ENCODE measurements at regions not wholly inside any gene's neighbourhood (a gene's known extent, or its start where the extent isn't known, plus 50 kb on each side); places are given as distances from the start of the nearest gene placed in this dataset.

DNA sequence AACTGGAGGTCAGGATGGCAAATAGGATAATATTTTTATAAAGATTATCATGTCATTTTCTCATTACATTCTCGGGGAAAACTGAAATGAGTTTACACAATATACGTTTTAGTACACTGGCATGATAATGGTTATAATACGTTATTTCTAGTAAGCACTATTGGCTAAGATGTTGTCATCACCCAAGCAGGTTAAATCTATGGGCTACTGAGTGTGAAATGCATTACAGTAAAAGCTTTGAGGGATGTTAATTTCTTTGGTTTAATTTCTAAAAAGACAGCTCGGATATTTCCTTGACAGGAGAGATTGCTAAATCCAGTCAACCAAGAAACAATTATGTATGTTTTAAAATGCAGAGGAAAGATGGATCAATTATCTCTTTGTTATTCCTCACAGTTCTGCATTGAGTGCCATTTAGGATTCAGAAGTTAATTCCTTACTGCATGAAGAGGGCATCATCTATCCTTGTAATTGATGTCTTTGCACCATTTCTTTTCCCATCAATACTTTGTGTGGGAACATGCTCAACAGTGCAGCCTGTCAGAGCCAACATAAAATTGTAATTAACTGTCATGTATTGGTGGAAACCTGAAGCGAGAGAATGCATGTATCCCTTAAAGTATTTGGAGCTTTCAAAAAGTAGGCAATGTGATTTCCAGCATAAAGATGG lies 222.4 kb upstream of the ZP4 start:
- no peak for DNase-seq (ENCODE audit: low spot score)

DNA sequence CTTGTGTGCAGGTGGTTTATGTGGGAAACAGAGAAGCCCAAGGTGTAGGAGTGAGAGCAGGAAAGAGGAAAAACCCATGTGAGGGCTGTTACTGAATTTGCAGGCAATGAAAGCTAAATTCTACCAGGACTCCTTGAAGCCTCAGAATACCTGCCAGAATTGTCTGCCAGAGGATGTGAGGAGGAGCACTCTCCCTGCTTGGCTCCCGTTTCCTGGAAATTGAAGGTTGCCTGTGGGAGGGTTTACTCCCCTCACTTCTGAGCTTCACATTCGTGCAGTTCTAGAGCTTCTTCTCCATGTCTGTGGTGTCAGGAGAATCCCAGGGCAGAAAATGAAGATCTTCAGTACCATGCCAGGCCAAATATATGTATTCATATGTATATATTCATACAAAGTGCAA lies 220.8 kb upstream of the ZP4 start:
- no peak for DNase-seq (ENCODE audit: low spot score)

DNA sequence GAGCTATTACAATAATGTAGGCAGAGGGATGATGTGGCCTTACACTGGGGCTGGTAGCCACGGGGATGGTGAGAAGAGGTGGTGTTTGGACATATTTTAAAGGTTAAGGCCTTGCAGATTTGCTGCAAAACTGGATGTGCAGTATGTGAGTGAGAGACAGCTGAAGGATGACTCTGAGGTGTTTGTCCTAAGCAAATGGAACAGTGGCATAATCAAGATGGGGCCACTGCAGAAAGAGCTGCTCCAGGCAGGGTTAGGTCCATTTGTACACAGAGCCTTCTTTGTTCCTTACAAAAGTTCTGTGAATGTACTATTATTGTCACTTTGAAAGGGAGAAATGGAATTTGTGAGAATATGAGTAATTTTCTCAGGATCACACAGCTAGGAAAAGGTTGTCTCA lies 220.4 kb upstream of the ZP4 start:
- DNase-seq (ENCODE audit: low spot score), result no peak

DNA sequence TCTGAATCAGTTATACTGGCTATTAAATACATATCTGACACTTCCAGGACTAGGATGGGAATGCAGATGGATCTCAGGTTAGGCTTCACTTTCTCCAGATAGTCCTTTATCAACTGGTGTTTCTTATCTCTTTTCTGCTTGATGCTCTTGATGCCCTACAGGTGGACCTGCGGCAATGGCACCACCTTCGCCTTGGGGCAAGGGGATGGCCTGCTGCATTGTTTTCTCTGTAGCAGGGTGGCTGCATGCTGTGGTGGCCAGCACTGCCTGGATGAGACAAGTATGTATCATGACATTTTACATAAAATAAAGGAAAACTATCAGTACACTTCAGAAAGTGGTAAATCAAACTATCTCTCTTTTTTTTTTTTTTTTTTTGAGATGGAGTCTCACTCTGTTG lies 217.7 kb upstream of the ZP4 start:
- DNase-seq (ENCODE audit: low spot score), result no peak

DNA sequence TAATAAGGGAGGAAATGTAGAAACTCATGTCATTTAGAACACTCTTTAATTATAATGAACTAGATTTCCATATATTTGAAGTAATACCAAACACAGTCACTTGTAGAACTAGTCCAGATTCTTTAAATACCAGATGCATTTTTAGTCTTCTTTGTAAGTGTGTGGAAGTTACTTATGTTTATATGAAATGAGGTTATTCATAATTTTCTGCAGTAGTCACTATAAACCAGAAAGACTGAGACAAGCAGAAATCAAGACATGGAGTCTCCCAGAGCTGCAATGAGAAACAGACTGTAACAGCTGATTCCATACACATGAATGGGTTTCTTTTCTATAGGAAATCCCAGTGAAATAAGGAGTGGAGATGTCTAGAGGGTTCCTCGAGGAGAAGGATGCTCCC lies 216.6 kb upstream of the ZP4 start:
- no peak for DNase-seq (ENCODE audit: low spot score)

DNA sequence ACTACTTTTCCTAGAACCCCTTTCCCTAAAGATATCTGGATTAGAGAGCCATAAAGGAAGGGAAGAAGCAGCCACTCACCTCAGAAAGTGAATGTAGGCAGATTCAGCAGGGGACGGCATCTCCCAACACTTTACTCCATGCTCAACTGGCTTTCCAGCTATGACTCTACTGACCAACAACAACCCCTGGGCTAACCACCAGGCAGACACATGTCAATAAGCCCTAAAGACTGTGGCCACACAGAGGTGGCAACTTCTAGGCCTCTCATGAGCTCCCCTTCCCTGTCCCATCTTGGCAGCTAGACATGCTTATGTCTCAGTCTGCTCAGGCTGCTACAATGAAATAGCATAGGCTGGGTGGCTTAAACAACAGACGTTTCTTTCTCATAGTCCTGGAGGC lies 214.0 kb upstream of the ZP4 start:
- DNase-seq (ENCODE audit: low spot score), result no peak

DNA sequence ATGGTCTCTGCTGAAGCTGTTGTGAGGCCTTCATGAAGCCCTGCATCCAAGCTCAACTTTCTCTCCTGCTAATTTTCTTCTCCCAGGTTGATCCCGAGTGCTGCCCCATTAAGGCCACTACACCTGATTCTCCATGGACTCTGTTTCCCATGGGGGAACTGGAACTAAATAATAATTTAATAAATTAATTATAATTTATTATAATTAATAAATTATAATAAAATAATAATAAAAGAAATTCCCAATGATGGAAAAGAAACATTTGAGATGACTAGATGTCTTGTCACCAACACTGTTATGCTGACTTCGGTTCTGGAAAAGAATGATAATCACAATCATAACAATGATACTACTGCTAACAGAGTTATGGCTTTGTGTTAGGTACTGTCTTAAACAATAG lies 211.2 kb upstream of the ZP4 start:
- no peak for DNase-seq (ENCODE audit: low spot score)

DNA sequence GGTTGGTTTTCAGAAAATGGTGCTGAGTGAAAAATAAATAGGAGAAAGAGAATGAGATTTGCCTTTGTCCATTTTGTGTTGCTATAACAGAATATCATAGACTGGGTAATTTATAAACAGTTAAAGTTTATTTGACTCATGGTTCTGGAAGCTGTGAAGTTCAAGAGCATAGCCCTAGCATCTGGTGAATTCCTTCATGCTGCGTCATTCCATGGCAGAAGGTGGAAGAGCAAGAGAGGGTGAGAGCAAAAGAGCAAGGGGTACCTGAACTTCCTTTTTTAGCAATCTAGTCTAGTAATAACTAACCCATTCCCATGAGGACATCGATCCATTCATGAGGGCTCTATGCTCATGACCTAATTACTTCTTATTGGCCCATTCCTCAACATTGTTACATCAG lies 209.1 kb upstream of the ZP4 start:
- DNase-seq (ENCODE audit: low spot score), result no peak

DNA sequence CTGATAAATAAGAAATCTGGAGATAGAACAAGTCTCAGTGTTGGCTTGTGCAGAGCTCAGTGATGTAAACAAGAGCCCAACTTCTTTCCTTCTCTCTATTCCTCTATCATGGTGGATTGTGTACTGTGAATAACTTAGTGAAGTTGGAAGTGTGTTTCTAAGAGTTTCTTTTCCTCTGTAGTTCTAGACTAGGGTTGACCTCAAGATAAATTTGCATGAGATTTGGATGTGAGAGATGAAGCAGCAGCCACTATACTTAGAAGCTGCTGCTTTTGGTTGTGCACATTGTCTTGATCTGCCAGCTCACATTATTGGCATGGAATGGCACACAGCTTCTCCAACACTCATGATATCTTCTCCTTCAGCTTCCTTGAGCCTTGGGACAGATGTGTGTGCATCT lies 198.9 kb upstream of the ZP4 start:
- no peak for DNase-seq (ENCODE audit: low spot score)

DNA sequence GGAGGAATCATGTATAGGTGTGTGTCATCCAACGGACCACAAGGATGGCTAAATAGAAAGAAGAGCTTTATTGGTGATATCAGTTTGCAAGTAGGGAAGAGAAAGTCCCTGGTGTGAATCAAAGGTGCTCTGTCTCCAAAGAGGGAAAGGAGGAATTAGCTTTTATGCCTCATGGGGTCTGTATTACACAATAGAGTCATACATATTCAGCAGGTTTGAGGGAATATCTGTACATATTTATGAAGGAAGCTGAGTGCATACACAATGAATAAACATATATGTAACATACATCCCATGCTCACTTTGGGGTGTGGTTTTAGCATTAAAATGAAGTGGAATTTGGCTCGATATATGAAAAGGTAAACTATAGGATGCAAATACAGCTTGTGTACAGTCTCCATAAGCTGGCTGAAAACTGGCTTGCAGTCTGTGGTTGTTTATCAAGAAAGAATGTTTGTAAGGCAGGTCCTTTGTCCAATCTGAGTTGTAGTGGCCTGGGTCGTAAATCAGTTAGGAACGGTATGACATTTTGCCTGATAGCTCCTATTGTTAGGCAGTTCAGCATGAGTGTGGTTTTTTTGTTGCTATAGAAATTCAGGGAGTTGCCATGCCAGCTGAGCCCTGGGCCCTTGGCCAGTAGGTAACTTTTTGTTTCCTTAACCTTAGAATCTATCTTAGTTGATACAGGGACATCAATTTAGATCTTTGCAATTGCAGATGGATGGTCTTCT lies 198.0 kb upstream of the ZP4 start:
- peak; percentile 62 for DNase-seq (ENCODE audit: low spot score)

DNA sequence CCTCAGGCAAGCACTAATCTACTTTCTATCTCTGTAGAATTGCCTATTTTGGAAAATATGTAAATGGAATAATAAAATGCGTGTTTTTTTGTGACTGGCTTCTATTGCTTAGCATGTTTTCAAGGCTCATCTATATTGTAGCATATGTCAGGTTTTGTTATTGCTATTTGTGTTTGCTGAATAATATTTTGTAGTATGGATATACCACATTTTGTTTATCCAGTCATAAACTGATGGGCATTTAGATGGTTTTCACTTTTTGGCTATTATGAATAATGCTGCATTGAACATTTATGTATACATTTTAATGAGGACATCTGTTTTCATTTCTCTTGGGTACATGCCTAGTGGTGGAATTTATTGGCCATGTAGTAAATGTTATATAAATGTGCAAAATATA lies 183.3 kb upstream of the ZP4 start:
- DNase-seq (ENCODE audit: low spot score), result no peak

DNA sequence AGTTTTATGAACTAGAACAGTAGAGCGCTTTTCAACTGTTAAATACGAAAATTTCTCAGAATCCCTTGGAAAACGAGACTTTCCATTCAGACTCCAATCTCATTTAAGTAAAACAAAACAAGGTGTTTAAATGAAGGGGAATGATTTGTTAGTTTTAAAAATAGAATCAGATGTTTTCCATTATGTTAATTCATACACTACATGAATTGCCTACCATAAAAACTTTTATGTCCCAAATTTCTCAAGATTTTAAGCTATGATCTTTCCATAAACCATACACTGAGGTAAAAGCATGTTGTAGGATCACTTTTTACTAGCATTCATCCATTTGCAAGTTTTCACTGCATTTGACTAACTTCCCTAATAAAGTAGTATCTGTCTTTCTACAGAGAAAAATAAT lies 180.3 kb upstream of the ZP4 start:
- no peak for DNase-seq (ENCODE audit: low spot score)

DNA sequence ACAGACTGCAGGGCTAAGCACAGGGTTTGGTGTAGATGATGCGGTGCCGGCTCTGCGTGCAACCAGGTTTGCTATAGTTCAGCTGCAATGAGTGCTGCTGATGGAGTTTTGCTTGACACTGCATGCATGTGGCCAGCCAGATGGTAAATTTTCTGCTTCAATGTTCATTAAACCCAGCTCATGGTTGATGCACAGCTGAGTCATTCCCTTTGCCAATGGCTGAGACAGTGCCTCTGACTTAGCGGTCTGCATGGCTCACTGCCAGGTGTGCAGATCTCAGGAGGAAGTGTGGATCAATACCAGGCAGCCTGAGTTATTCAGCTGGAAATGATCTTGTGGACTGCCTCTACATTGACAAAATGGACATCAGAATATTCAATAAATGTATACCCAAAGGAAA lies 172.7 kb upstream of the ZP4 start:
- peak; percentile 47 for DNase-seq (ENCODE audit: low spot score)

DNA sequence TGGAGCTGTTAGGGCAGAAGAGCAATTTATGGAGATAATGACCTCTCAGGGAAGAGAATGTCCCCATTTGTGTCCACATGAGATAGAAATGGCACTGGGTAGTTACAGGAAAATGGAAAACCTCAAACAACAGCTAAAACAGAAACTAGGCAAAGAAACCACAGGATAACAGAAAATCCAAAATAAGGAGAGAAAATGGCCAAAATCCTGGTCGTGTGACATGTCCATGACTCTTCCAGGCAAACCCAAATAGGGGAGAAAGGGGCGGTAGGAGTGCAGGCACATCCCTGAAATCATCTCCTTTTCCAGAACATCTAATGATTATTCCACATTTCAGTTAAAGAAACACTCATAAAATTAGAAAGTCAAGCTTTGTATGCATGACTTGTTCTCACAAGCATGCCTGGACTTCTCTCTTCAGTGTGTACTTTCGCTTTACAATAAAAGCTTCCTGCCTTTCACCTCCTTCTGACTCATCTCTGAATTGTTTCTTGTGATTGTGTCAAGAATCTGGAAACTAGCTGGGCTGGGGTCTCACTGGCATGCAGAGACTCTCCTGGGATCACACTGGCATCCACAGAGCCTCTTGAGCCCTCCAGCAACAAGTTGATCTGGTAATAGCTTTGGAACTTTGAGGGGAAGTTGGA lies 171.4 kb upstream of the ZP4 start:
- peak; percentile 16 for DNase-seq (ENCODE audit: low spot score)

DNA sequence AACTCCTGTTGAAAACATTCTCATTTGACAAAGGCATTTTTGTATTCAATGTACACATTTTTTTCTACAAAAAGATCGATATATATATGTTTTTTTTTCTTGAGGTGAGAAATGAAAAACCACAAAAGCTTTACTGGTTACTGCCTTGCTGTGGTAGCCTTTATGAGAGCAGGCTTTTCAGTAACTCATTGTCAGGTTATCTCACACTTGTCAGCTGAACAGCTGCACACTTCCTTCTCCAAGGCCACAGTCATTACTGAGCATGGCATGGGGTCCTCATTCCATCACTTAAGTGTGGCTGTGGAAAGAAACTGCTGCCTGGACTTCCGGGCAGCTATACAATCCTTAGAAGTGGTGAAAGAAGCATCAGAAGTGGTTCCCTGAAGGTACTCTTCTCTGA lies 169.3 kb upstream of the ZP4 start:
- DNase-seq (ENCODE audit: low spot score), result peak; percentile 12

DNA sequence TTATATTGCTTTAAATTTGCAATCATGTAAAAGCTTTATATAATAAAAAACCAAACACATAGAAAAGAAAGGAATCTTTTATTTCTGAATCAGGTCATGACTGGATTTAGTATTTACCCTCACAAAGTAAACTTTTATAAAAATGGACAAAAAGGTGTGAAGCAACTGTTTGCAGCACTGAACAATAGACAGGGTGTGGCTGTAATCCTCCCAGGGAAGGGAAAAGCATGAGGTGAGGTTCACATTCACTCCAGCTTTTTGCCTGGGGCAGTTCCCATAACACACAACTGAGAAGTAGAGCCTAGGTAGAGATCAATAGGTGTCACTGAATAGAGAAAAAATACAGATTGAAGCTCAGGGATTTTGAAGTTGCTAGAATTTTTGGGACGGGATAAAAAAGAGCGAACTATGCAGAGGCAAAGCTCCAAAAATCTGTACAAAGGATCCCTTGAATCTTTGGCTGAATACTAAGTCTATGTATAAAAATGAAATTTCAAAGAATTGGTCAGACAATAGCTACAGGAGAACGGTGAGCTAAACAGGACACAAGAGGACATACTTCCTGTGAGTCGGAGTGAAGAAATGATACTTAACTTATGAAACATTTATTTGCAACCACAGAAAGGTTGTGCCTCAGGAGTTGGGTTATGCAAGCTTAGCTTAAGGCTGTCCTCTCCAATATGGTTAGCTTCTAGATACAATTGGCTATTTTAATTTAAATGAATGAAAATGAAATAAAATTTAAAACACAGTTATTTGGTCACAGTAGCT lies 162.0 kb upstream of the ZP4 start:
- peak; percentile 10 for DNase-seq (ENCODE audit: low spot score)

DNA sequence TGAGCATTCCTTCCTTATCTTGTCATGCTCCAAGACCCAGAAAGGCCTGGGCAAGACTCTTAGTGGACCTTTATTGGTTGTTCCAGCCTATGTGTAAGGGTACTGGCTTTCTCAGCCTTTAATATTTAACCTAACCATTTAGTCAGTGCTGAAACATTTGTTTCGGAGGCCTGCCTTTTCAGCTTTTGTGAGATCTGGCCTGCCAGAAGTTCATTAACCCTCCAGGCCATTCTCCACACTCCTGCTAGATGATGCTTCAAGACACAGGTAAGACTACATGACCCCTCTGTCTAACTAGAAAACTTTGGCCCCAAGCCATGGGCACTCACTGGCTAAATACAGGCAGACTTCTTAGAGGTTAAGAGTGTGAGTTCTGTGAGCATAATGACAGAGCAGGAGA lies 138.4 kb upstream of the ZP4 start:
- no peak for DNase-seq (ENCODE audit: low spot score)

DNA sequence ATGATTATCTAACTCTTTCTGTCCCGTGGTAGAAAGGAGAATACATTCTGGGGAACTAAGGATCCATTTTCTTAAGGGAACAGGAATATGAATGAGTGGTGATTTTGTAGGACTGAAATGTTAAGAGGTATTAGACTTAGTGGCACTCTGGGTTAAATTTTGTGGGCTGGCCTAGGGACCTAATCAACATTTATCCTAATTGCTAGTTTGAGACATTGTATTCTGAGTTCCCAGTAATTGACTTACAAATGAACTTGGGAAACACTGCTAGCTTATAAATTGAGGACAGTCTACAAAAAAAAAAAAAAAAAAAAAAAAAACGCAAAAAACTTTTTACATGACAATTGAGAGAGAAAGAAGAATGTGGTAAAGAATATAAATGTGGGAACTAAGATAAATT lies 136.6 kb upstream of the ZP4 start:
- DNase-seq (ENCODE audit: low spot score), result no peak

DNA sequence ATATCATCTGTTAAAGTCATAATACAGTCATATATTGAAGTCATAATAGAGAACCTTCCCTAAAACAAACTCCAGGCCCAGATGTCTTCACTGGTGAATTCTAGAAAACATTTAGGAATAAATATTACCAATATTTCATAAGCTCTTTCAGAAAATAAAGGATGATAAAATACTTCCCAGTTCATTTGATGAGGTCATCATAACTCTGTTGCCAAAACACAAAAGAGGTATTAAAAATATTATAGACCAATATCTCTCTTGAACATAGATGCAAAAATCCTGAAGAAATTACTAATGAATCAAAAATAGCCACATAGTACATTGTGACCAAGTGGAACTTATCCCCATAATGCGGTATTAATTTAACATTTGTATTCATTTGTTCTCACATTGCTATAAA lies 132.4 kb upstream of the ZP4 start:
- DNase-seq (ENCODE audit: low spot score), result no peak

DNA sequence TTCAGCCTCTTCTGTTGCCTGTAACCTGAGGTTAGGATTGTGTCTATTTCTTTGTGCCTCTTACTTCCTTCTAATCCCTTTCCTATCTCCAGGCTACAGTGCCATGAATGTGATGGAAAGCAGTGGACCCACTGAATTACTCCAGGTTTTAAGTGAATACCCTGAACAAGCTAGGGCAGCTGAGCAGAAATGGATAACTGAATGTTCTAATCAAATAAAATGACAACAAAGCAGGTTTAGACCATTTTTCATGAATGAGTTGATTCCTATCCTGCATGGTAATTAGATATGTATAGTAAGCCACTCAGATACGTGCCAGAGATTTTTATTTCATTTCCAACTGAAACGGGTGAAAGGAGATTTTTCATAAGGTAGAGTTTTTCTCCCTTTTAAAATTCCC lies 127.5 kb upstream of the ZP4 start:
- no peak for DNase-seq (ENCODE audit: low spot score)

DNA sequence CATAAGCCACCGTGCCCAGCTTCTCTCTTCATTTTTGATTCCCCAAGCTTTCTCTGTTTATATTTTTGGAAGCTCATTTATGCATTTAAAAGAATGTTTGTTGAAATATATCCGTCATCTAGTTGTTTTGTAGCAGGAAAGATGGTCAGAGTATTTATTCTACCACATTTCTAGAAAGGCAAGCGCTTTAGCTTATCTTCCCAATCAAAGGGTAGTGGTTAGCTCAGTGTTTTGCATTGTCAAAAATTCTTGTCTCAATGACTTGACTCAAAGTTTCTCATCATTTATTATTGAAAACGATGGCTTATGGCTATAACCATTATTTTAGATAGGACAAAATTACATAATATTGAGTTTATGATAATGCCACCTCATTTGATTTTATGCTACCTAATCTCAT lies 116.1 kb upstream of the ZP4 start:
- DNase-seq (ENCODE audit: low spot score), result no peak

DNA sequence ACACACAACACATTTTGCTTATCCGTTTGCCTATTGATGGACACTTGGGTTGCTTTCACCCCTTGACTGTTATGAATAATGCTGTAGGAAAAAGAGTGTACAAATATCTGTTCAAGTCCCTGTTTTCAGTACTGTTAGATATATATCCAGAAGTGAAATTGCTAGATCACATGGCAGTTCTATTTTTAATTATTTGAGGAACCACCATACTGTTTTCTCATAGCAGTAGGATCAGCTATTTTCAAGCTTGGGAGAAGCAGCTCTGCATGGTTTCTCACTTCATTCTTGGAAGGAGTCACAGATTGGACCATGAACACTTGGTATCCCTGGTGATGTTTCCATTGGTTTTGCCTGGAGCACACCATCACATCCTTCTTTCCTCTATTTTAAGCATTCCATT lies 114.4 kb upstream of the ZP4 start:
- no peak for DNase-seq (ENCODE audit: low spot score)

DNA sequence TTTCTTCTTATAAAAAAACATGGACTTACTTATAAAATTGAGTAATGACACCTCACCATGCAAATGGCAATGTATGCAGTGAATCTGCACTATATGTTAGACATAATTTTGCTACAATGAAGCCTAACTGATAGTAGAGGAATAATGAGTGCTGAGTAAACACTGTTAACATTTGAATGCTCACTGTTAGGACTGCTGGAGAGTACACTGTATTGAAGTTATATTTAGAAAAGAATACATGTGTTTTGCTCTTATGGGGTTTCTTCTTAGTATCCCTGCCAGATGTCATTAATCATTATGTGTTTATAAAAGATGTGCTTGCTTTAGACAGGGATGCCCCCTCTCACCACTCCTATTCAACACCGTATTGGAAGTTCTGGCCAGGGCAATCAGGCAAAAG lies 111.1 kb upstream of the ZP4 start:
- no peak for DNase-seq (ENCODE audit: low spot score)
